Keratinocyte (primary cell): ENCODE measurements at regions not wholly inside any gene's neighbourhood (a gene's known extent, or its start where the extent isn't known, plus 50 kb on each side); places are given as distances from the start of the nearest gene placed in this dataset.

ENCODE experiments used
- DNase-seq: peaks from one replicate; pipeline ENCODE4 v3.0.0-alpha.2; 2011; ENCODE audit warnings: low read depth, missing footprints, low spot score
- FAIRE-seq: peaks from 2 replicates; lab custom pipeline; 2011; peaks lifted over from hg19 to GRCh38; lab: Jason Lieb, UNC
- H2AFZ ChIP-seq: 2 replicates; pipeline ENCODE4 v1.6.0; 2012; ENCODE audit warnings: low read length, control low read depth, inconsistent platforms; ENCODE audit not compliant: control insufficient read depth
- H3K27ac ChIP-seq: 2 replicates; pipeline ENCODE4 v1.5.1; 2011; ENCODE audit warnings: low read length; ENCODE audit not compliant: control insufficient read depth, insufficient read depth
- H3K27me3 ChIP-seq: 3 replicates; pipeline ENCODE4 v1.6.0; 2011; ENCODE audit warnings: low read length; ENCODE audit not compliant: control insufficient read depth, insufficient read depth; ENCODE audit errors: extremely low read depth
- H3K36me3 ChIP-seq, 2 experiments: 2 replicates in 1 of 2; 3 replicates in 1 of 2; pipeline ENCODE4 v1.5.1; 2011; ENCODE audit warnings: low read length in 2 of 2, mild to moderate bottlenecking in 1 of 2; ENCODE audit not compliant: control insufficient read depth in 2 of 2, insufficient read depth in 2 of 2; ENCODE audit errors: extremely low read depth in 1 of 2
- H3K4me1 ChIP-seq: 3 replicates; pipeline ENCODE4 v1.5.1; 2011; ENCODE audit warnings: low read length; ENCODE audit not compliant: control insufficient read depth, insufficient read depth; ENCODE audit errors: extremely low read depth
- H3K4me2 ChIP-seq: 3 replicates; pipeline ENCODE4 v1.6.0; 2011; ENCODE audit warnings: low read depth, low read length; ENCODE audit not compliant: control insufficient read depth, insufficient read depth; ENCODE audit errors: extremely low read depth
- H3K4me3 ChIP-seq, 3 experiments: fragments of 200-600 bp in 1 of 3; sonication (generic) in 1 of 3; 2 replicates in 2 of 3; 3 replicates in 1 of 3; pipeline ENCODE4 v1.5.1; 2011 to 2016; ENCODE audit warnings: low read length in 3 of 3, mild to moderate bottlenecking in 3 of 3, control low read depth in 2 of 3, inconsistent platforms in 1 of 3, low read depth in 1 of 3, mixed read lengths in 1 of 3, mixed run types in 1 of 3, moderate library complexity in 1 of 3; ENCODE audit not compliant: control insufficient read depth in 2 of 3, insufficient read depth in 2 of 3; ENCODE audit errors: extremely low read depth in 1 of 3
- H3K79me2 ChIP-seq: 2 replicates; pipeline ENCODE4 v1.6.0; 2012; ENCODE audit warnings: low read length; ENCODE audit not compliant: control insufficient read depth, insufficient read depth
- H3K9ac ChIP-seq: 3 replicates; pipeline ENCODE4 v1.6.0; 2011; ENCODE audit warnings: low read length; ENCODE audit not compliant: control insufficient read depth, insufficient read depth; ENCODE audit errors: extremely low read depth
- H3K9me1 ChIP-seq: 3 replicates; pipeline ENCODE4 v1.6.0; 2011; ENCODE audit warnings: low read length; ENCODE audit not compliant: control insufficient read depth, insufficient read depth; ENCODE audit errors: extremely low read depth
- H3K9me3 ChIP-seq: 2 replicates; pipeline ENCODE4 v1.5.1; 2012; ENCODE audit warnings: low read depth, low read length; ENCODE audit not compliant: control insufficient read depth
- H4K20me1 ChIP-seq: 3 replicates; pipeline ENCODE4 v1.6.0; 2011; ENCODE audit warnings: low read length; ENCODE audit not compliant: control insufficient read depth, insufficient read depth; ENCODE audit errors: extremely low read depth
- CTCF ChIP-seq, 3 experiments: IDR thresholded peaks in 1 of 3; conservative IDR thresholded peaks in 1 of 3; optimal IDR thresholded peaks in 1 of 3; 2 replicates in 2 of 3; 3 replicates in 1 of 3; pipeline versions ENCODE3 to v1.5.1; 2011; ENCODE audit warnings: low read length in 3 of 3, mild to moderate bottlenecking in 3 of 3, moderate library complexity in 2 of 3, control low read depth in 1 of 3, inconsistent platforms in 1 of 3; ENCODE audit not compliant: insufficient read depth in 2 of 3; ENCODE audit errors: extremely low read depth in 1 of 3
- EZH2 ChIP-seq: IDR thresholded peaks from one replicate; pipeline ENCODE4 v1.6.1; 2012; ENCODE audit warnings: inconsistent platforms, mild to moderate bottlenecking, low read length, moderate library complexity
- dilution Hi-C: fragments of 300-500 bp; cut with MboI; formaldehyde crosslinking; loops from one replicate; pipeline ENCODE4 v1.7.0; 2020; ENCODE audit warnings: low sequenced_read_pairs; ENCODE audit not compliant: extremely low pct_ligation_motif_present

GRCh38 chr6:126541806-126542491 is 202.0 kb downstream of the CENPW start:
- H3K9me3 ChIP-seq = no peaks in the 10 kb centered on the region
- no peaks in the 10 kb centered on the region for H3K27me3 ChIP-seq
- no peaks in the 10 kb centered on the region for H3K79me2 ChIP-seq
- no peak overlapping the region for H3K4me3 ChIP-seq
- H3K9me1 ChIP-seq = no peaks in the 10 kb centered on the region
- no peak overlapping the region for H2AFZ ChIP-seq
- dilution Hi-C loops = no loop called here
- no peak overlapping the region for H3K9ac ChIP-seq
- no peaks in the 10 kb centered on the region for H4K20me1 ChIP-seq
- TF ChIP-seq EZH2 = no peak
- no peak for TF ChIP-seq CTCF (optimal IDR thresholded peaks at IDR 0.05 in 1 of 3, IDR thresholded peaks at IDR 0.05 in 1 of 3, conservative IDR thresholded peaks at IDR 0.05 in 1 of 3; ENCODE audit: extremely low read depth in 1 of 3, insufficient read depth in 2 of 3, low read length in 3 of 3)
- H3K4me1 ChIP-seq = no peaks in the 10 kb centered on the region
- H3K4me2 ChIP-seq = no peak overlapping the region
- H3K27ac ChIP-seq = no peak overlapping the region
- DNase-seq (no peak), FAIRE-seq (no peak)
- H3K36me3 ChIP-seq = no peaks in the 10 kb centered on the region

- no peaks in the 10 kb centered on the region for H3K9me3 ChIP-seq
- H3K27ac ChIP-seq = no peak overlapping the region
- H2AFZ ChIP-seq = no peak overlapping the region
- no peaks in the 10 kb centered on the region for H3K36me3 ChIP-seq
- no peaks in the 10 kb centered on the region for H3K79me2 ChIP-seq
- no peak overlapping the region for H3K4me2 ChIP-seq
- no peaks in the 10 kb centered on the region for H3K27me3 ChIP-seq
- no peaks in the 10 kb centered on the region for H3K4me1 ChIP-seq
- FAIRE-seq = no peak
- TF ChIP-seq EZH2 (no peak), CTCF (optimal IDR thresholded peaks at IDR 0.05 in 1 of 3, IDR thresholded peaks at IDR 0.05 in 1 of 3, conservative IDR thresholded peaks at IDR 0.05 in 1 of 3; ENCODE audit: extremely low read depth in 1 of 3, insufficient read depth in 2 of 3, low read length in 3 of 3) (no peak)
- dilution Hi-C loops = no loop called here
- H3K9ac ChIP-seq = no peak overlapping the region
- no peak for DNase-seq
- H3K4me3 ChIP-seq = no peak overlapping the region
- H4K20me1 ChIP-seq = no peaks in the 10 kb centered on the region
- no peaks in the 10 kb centered on the region for H3K9me1 ChIP-seq
Observed at GRCh38 chr6:126546541-126547120, 206.7 kb downstream of the CENPW start.
